Astrocyte (in vitro differentiated cells and primary cell): ENCODE measurements at regions not wholly inside any gene's neighbourhood (a gene's known extent, or its start where the extent isn't known, plus 50 kb on each side); places are given as distances from the start of the nearest gene placed in this dataset.
"Not testable (repeated sequence)": the region's sequence is repeated elsewhere in the genome, so short reads cannot be mapped to it uniquely, and the experiment has no call there.

ENCODE experiments used
- EZH2 ChIP-seq: IDR thresholded peaks from 2 replicates; pipeline ENCODE4 v1.6.1; 2012; ENCODE audit warnings: mild to moderate bottlenecking, low read length, inconsistent platforms; ENCODE audit not compliant: insufficient read depth
- TF ChIP-seq, protein P1 (sequence below): IDR thresholded peaks from 2 replicates; pipeline ENCODE4 v1.5.1; 2011; ENCODE audit warnings: low read depth, mild to moderate bottlenecking, inconsistent platforms, low read length, moderate library complexity; ENCODE audit not compliant: insufficient read depth

DNA sequence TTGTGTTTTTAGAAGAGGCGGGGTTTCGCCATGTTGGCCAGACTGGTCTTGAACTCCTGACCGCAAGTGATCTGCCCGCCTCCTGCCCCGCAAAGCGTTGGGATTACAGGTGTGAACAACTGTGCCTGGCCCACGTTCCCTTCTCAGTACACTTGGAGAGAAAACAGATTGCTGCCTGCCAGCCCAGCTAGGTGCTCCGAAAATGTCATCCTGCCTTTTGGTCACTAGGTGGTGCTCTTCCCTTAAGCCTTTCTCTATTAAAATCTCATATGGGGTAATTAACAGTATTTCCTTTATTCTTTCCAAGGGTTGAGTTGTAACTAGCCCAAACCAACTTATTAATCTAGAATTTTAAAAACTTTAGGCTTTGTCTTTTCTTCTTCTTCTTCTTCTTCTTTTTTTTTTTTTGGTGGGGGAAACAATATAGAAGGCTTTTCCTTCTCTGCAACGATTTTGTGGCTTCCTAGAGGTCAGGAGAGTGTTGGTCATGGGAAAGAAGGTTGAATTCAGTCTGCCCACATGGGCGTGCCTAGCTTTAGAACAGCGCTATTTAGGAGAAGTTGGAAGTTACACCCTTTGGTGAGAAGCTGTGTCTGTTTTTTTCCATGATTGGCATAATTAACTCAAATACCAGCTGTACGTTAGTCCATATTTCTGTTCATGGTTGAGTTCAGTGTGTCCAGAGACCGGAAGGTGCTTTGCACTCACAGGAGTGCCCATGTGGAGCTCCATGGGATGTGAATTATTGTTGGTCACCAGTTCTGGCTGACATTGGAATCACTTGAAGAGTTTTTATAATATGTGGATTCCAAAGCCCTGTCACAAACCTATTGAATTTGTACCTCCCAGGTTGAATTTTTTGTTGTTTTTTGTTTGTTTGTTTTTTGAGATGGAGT is 110.1 kb downstream of the LAT start:
- TF ChIP-seq, protein P1, sequence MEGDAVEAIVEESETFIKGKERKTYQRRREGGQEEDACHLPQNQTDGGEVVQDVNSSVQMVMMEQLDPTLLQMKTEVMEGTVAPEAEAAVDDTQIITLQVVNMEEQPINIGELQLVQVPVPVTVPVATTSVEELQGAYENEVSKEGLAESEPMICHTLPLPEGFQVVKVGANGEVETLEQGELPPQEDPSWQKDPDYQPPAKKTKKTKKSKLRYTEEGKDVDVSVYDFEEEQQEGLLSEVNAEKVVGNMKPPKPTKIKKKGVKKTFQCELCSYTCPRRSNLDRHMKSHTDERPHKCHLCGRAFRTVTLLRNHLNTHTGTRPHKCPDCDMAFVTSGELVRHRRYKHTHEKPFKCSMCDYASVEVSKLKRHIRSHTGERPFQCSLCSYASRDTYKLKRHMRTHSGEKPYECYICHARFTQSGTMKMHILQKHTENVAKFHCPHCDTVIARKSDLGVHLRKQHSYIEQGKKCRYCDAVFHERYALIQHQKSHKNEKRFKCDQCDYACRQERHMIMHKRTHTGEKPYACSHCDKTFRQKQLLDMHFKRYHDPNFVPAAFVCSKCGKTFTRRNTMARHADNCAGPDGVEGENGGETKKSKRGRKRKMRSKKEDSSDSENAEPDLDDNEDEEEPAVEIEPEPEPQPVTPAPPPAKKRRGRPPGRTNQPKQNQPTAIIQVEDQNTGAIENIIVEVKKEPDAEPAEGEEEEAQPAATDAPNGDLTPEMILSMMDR = not testable (repeated sequence)
- TF ChIP-seq EZH2 = not testable (repeated sequence)
